ENCODE measurements at regions not wholly inside any gene's neighbourhood (a gene's known extent, or its start where the extent isn't known, plus 50 kb on each side); places are given as distances from the start of the nearest gene placed in this dataset.

GRCh38 chr20:7003598-7003997, 236.1 kb downstream of the BMP2 start:
- TF ChIP-seq, protein P1, sequence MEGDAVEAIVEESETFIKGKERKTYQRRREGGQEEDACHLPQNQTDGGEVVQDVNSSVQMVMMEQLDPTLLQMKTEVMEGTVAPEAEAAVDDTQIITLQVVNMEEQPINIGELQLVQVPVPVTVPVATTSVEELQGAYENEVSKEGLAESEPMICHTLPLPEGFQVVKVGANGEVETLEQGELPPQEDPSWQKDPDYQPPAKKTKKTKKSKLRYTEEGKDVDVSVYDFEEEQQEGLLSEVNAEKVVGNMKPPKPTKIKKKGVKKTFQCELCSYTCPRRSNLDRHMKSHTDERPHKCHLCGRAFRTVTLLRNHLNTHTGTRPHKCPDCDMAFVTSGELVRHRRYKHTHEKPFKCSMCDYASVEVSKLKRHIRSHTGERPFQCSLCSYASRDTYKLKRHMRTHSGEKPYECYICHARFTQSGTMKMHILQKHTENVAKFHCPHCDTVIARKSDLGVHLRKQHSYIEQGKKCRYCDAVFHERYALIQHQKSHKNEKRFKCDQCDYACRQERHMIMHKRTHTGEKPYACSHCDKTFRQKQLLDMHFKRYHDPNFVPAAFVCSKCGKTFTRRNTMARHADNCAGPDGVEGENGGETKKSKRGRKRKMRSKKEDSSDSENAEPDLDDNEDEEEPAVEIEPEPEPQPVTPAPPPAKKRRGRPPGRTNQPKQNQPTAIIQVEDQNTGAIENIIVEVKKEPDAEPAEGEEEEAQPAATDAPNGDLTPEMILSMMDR (conservative IDR thresholded peaks at IDR 0.05; ENCODE audit: low read length), result no peak
- TF ChIP-seq EZH2phosphoT487 (IDR thresholded peaks at IDR 0.05; ENCODE audit: borderline replicate concordance), result no peak
